GM18498 (cell line): ENCODE measurements at regions not wholly inside any gene's neighbourhood (a gene's known extent, or its start where the extent isn't known, plus 50 kb on each side); places are given as distances from the start of the nearest gene placed in this dataset.
"Not testable (repeated sequence)": the region's sequence is repeated elsewhere in the genome, so short reads cannot be mapped to it uniquely, and the experiment has no call there.

Experiments
- ATAC-seq: cut with Tn5 transposase; IDR thresholded peaks from one replicate; pipeline ENCODE4 v1.9.1; 2021; ENCODE audit warnings: mild to moderate bottlenecking, moderate library complexity; ENCODE audit not compliant: unreplicated experiment

GRCh38 chr21:35169574-35169973 lies 120.5 kb upstream of the RUNX1 start:
- no peak for ATAC-seq

DNA sequence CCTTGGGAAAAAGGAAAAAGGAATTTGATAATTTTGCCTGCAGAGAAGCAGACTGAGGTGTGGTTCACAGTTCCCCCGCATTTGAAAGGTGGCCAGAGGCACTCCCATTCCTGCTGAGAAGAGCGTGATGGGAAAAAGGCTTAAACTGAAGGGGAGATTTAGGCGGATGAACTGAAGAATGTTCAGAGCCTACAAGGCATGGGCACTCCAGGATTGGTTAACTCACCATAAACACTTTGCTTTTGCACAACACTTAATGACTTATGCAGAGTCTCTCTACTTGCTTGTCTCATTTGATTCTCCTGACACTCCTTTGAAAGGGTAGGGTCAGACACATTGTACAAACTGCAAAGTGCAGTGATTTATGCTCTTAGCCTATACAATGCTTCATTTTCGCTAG lies 119.6 kb upstream of the RUNX1 start:
- ATAC-seq: no peak

DNA sequence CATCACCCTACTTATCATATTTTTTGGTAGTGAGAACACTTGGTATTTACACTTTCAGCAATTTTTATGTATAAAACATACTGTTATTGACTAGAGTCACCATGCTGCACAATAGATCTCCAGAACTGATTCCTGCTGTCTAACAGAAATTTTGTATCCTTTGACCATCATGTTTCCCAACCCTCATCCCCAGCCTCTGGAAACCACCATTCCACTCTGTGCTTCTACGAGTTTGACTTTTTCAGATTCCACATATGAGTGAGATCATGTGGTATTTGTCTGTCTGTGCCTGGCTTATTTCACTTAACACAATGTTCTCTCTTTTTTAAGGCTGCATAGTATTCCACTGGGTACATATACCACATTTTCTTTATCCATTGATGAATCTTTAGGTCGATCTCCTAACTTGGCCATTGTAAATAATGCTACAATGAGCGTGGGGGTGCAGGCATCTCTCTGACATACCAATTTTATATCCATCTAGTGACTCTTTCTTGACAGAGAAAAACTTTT lies 115.9 kb upstream of the RUNX1 start:
- no peak for ATAC-seq

GRCh38 chr21:35164380-35164779 lies 115.3 kb upstream of the RUNX1 start:
- no peak for ATAC-seq

DNA sequence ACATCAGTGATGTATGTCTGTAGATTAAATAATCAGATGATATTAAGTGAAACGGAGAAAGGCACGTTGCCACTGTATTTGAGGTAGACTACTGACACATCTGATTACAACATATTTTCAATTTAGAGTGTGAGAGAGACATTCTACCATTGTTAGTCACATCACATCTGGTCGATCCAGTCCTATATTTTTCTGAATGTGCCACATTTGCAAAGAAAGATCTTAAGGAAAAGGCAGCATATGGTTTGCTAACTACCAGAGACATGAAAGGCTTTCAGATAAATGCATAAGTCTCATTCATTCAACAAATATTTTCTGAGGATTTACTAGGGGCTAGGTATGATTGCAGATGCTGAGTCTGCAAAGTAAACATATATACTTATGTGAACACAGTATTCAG lies 114.3 kb upstream of the RUNX1 start:
- no peak for ATAC-seq

DNA sequence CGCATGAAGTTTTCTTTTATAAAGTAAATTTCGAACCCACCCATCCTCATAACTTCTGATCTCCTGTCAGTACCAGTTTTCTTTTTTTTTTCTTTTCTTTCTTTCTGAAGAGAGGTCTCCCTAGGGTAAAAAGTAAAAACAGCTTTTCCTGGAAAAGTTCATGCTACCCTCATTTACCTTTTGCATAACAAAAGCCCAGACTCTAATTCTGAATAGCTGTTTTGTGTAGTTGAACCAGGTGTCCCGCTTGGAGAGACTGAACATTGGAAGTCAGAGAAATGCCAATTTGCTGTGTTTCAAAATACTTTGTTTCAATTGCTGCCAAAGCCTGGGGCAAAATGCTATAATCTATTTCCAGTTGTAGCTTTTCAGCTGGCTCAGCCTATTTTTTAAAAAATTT lies 113.7 kb upstream of the RUNX1 start:
- ATAC-seq: no peak

DNA sequence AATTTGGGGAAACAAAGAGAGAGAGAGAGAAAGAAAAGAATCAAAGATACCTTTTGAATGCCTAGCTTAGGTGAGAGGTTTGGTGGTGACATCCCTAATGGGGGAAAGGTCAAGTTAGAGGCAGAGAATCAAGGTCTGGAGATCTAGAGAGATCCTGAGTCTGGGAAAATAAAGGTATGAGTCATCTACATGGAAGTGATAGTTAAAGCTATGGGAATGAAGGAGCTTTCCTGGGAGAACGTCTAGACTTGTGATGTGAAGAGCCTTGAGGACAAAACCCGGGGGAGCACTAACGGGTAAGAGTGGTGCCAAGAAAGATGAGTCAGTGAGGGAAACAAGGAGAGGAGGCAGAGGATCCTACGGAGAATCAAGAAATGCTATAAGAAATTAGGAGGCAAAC lies 110.8 kb upstream of the RUNX1 start:
- no peak for ATAC-seq

DNA sequence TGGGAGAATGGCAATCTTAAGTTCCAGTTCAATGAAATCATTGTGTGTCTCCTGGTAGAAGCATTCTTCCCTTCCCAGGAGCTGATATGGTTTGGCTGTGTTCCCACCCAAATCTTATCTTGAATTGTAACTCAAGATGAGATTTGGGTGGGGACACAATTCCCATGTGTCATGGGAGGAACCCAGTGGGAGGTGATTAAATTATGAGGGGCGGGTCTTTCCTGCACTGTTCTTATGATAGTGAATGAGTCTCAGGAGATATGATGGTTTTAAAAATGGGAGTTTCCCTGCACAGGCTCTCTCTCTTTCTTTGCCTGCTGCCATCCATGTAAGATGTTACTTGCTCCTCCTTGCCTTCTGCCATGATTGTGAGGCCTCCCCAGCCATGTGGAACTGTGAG lies 108.3 kb upstream of the RUNX1 start:
- ATAC-seq: not testable (repeated sequence)

- no peak for ATAC-seq
Observed at GRCh38 chr21:35156293-35157278, 107.5 kb upstream of the RUNX1 start.

DNA sequence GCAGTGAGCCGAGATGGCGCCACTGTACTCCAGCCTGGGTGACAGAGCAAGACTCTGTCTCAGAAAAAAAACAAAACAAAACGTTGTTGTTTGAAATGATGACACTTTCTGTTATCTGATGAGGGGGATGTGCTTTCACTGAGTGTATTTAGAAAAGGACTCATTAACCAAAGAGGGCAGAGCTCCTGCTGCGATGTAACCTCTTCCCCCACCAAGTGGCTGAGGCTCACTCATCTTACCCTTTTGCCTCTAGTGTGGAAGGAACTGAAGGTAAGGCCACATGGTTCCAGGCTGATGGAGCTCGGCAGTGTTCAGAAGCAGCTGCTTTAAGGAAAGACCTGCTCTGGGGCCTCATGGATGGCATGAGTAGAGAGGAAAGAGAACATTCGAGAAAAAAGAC lies 105.7 kb upstream of the RUNX1 start:
- no peak for ATAC-seq

DNA sequence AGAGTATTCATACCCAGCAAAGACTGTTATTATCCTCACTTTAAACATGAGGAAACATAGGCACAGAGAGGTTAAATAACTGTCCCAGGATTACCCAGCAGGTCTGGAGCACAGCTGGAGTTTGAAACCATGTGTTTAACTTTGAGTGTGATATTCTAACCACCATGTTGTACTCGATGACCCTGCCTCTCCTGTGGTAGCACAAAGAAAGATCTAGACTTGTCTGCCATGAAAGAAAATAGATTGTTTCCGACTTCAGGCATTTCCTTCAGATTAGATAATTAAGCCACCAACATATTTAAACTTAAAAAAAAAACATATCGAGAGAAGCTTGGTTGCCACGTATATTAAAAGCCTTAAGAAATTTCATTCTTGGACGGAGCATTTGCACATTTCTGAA lies 104.6 kb upstream of the RUNX1 start:
- ATAC-seq: no peak

- no peak for ATAC-seq
Observed at GRCh38 chr21:35150562-35151226, 101.6 kb upstream of the RUNX1 start.

- ATAC-seq: no peak
Observed at GRCh38 chr21:35149698-35150097, 100.6 kb upstream of the RUNX1 start.

- no peak for ATAC-seq
Observed at GRCh38 chr21:35147439-35147838, 98.3 kb upstream of the RUNX1 start.

- ATAC-seq: no peak
Observed at GRCh38 chr21:35145626-35146233, 96.6 kb upstream of the RUNX1 start.

- no peak for ATAC-seq
Observed at GRCh38 chr21:35144978-35145377, 95.9 kb upstream of the RUNX1 start.

DNA sequence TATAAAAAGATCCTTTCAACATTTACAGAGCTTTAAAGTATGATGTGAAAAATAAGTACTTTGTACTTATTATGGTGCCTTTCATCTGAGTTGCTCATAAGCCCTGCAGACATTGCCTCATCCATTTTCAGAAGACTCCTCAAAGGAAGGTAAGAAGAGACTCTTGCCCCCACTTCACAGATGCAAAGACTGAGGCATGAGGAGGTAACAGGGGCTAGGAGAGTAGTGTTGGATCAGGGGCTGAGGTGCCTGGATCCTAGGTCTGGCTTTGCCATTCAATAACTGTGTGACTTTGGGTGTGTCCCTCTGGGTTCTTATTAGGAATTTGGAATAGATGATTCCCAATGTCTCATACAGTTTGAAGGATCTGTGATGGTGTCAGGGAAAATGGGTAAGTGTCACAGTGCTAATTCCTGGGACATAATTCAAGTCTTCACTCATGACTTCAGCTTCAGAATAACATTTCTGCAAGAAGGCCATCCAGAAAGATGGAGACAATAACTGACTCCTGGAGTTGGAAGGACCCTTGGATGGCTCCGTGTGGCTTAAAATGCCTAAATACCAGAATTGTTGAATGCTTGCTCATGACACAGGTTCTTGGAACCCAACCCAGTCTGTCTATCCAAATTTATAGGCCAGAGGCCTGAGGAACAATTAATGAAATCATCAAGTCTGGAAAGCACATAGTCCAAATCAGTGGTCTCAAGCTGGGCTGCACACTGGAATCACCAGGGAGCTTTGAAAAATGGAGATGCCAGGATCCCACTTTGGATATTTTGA lies 93.1 kb upstream of the RUNX1 start:
- no peak for ATAC-seq

DNA sequence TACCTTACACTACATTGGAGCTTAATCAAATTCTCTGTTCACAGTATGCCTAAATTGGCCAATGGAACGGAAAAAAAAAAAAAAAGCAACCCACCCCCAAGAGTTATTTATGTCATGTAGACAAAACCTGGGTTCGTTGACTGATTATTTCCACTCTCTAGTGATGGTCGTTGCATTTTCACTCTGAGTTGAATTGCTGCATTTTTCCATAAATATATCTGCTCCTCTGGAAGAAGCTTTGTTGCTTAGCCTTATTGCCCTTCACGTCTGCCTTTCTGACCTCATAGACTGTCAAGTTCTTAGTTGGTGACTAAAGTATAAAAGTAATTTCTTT lies 90.2 kb upstream of the RUNX1 start:
- no peak for ATAC-seq

GRCh38 chr21:35138665-35139381 lies 89.7 kb upstream of the RUNX1 start:
- no peak for ATAC-seq

DNA sequence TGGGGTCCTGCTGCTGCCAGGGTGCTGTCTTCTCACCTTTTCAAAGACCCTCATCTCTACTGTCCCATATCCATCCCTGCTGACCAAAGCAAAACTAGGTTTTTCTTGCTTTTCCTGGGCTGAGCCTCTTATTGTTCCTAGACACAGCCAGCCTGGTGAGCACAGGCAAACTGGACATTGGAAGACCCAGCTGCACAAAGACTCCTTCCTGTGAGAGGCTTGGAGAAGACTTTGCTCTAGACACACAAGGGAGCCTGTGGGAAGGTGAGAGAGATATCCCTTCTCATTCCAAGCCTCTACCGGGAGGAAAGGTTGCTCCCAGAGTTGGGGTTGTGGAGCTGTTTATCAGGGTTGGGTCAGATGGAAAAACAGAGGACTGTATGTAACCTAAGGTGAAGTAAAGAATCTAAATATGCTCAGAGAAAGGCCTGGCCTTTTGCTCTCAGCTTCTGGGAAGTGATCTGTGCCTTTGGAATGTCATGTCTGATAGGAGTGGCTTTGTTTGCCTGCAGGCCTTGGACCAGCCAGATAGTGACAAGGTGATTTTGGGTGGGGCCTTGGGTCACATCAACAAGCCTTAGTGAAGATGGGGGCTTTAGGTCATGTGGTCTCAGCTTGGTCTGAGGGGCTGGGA lies 87.6 kb upstream of the RUNX1 start:
- ATAC-seq: no peak
